A549 (cell line): ENCODE measurements at regions not wholly inside any gene's neighbourhood (a gene's known extent, or its start where the extent isn't known, plus 50 kb on each side); places are given as distances from the start of the nearest gene placed in this dataset.

Source experiments
- ATAC-seq, 2 experiments: fragments of 200-7000 bp in 1 of 2; fragments of >200 bp in 1 of 2; cut with Nextera tagmentation in 1 of 2; cut with Tn5 transposase in 1 of 2; 3 replicates each; pipeline versions ENCODE4 v1.8.0 to v1.9.1; 2018 to 2020; ENCODE audit warnings: mild to moderate bottlenecking in 1 of 2, moderate library complexity in 1 of 2
- CTCF ChIA-PET: fragments of 300-600 bp; sonication (Branson Sonifier 250); formaldehyde crosslinking; extraction: SDS; loops from one replicate; lab custom pipeline; 2021; ENCODE audit warnings: antibody characterized with exemption, inconsistent platforms; lab: Yijun Ruan, JAX
- POLR2A ChIA-PET: fragments of 350-600 bp; formaldehyde crosslinking; extraction: SDS; loops from one replicate; lab custom pipeline; 2021; ENCODE audit warnings: antibody characterized with exemption, inconsistent platforms; lab: Yijun Ruan, JAX
- DNase-seq, 2 experiments: peaks; one replicate each; pipeline versions ENCODE4 v3.0.0 to v3.0.0-alpha.2; 2011 to 2016; ENCODE audit warnings: low read depth in 1 of 2, low spot score in 1 of 2
- FAIRE-seq: peaks from 2 replicates; lab custom pipeline; 2011; peaks lifted over from hg19 to GRCh38; lab: Jason Lieb, UNC
- H3K27ac ChIP-seq, 2 experiments: fragments of >200 bp; sonication (Bioruptor Twin); formaldehyde crosslinking; 3 replicates each; pipeline ENCODE4 v1.5.1; 2016 to 2017
- H3K4me1 ChIP-seq: fragments of >200 bp; sonication (Bioruptor Twin); formaldehyde crosslinking; 3 replicates; pipeline ENCODE4 v1.6.1; 2016
- H3K4me2 ChIP-seq: fragments of >200 bp; sonication (Bioruptor Twin); formaldehyde crosslinking; 3 replicates; pipeline ENCODE4 v1.6.1; 2016
- H3K4me3 ChIP-seq: fragments of >200 bp; sonication (Bioruptor Twin); formaldehyde crosslinking; 3 replicates; pipeline ENCODE4 v1.5.1; 2016
- H3K9me3 ChIP-seq: fragments of >200 bp; sonication (Bioruptor Twin); formaldehyde crosslinking; 3 replicates; pipeline ENCODE4 v1.6.1; 2016
- BHLHE40 ChIP-seq: IDR thresholded peaks from 2 replicates; pipeline ENCODE4 v1.6.1; 2012; ENCODE audit warnings: low read depth, low read length, inconsistent platforms
- CBX8 ChIP-seq: fragments of 200-600 bp; sonication (generic); IDR thresholded peaks from 2 replicates; pipeline ENCODE4 v1.6.1; 2016
- CHD4 ChIP-seq: fragments of 200-600 bp; sonication (generic); IDR thresholded peaks from 2 replicates; pipeline ENCODE4 v1.6.1; 2016; ENCODE audit warnings: antibody characterized with exemption, mild to moderate bottlenecking, borderline replicate concordance
- EHF ChIP-seq: fragments of 250-450 bp; sonication (Bioruptor Pico); IDR thresholded peaks from 2 replicates; pipeline ENCODE4 v1.5.0; 2020; ENCODE audit warnings: mild to moderate bottlenecking
- ELK1 ChIP-seq: fragments of 150-350 bp; IDR thresholded peaks from 2 replicates; pipeline ENCODE4 v1.6.1; 2014; ENCODE audit warnings: low read depth, mild to moderate bottlenecking, low read length
- EP300 ChIP-seq, 2 experiments: fragments of >200 bp; sonication (Bioruptor Twin); formaldehyde crosslinking; IDR thresholded peaks; 2 replicates in 1 of 2; 3 replicates in 1 of 2; pipeline ENCODE4 v1.6.1; 2016 to 2017
- ESRRA ChIP-seq: fragments of 150-350 bp; IDR thresholded peaks from 2 replicates; pipeline ENCODE4 v1.6.1; 2014; ENCODE audit warnings: mild to moderate bottlenecking, low read length, borderline replicate concordance
- FOSL2 ChIP-seq, 2 experiments: fragments of 450-650 bp in 1 of 2; fragments of >200 bp in 1 of 2; sonication (Bioruptor Twin) in 1 of 2; formaldehyde crosslinking; IDR thresholded peaks; 2 replicates each; pipeline versions ENCODE4 v1.5.0 to v1.6.1; 2016 to 2020; ENCODE audit warnings: mild to moderate bottlenecking in 1 of 2, moderate library complexity in 1 of 2
- HDAC2 ChIP-seq: fragments of 200-600 bp; sonication (generic); IDR thresholded peaks from 2 replicates; pipeline ENCODE4 v1.6.1; 2016
- JUN ChIP-seq, 2 experiments: fragments of >200 bp; sonication (Bioruptor Twin); formaldehyde crosslinking; IDR thresholded peaks; 2 replicates in 1 of 2; 3 replicates in 1 of 2; pipeline ENCODE4 v1.6.1; 2016 to 2017
- JUNB ChIP-seq: fragments of >200 bp; sonication (Bioruptor Twin); formaldehyde crosslinking; IDR thresholded peaks from 2 replicates; pipeline ENCODE4 v1.6.1; 2016
- MYC ChIP-seq: IDR thresholded peaks from 2 replicates; pipeline ENCODE4 v1.6.1; 2012; ENCODE audit warnings: mild to moderate bottlenecking, inconsistent platforms, low read length, improper control_type of control experiment, borderline replicate concordance
- NFE2L2 ChIP-seq: fragments of 150-350 bp; conservative IDR thresholded peaks from 2 replicates; pipeline ENCODE4 v1.6.1; 2014; ENCODE audit warnings: low read length
- NR3C1 ChIP-seq: fragments of >200 bp; sonication (Bioruptor Twin); formaldehyde crosslinking; IDR thresholded peaks from 3 replicates; pipeline ENCODE4 v1.6.1; 2017
- PHF8 ChIP-seq: fragments of 200-600 bp; sonication (generic); IDR thresholded peaks from 2 replicates; pipeline ENCODE4 v1.6.1; 2016; ENCODE audit warnings: low read depth, mild to moderate bottlenecking, antibody characterized with exemption, moderate library complexity, borderline replicate concordance
- POLR2AphosphoS2 ChIP-seq: conservative IDR thresholded peaks from 2 replicates; pipeline ENCODE4 v1.6.1; 2012; ENCODE audit warnings: low read length, improper control_type of control experiment, inconsistent platforms
- RAD21 ChIP-seq, 2 experiments: fragments of >200 bp in 1 of 2; sonication (Bioruptor Twin) in 1 of 2; formaldehyde crosslinking in 1 of 2; IDR thresholded peaks in 1 of 2; conservative IDR thresholded peaks in 1 of 2; 2 replicates in 1 of 2; 3 replicates in 1 of 2; pipeline ENCODE4 v1.6.1; 2012 to 2018; ENCODE audit warnings: inconsistent platforms in 1 of 2
- REST ChIP-seq: fragments of 200-600 bp; sonication (generic); IDR thresholded peaks from 2 replicates; pipeline ENCODE4 v1.6.1; 2016; ENCODE audit warnings: antibody characterized with exemption, mild to moderate bottlenecking, moderate library complexity
- SMC3 ChIP-seq: fragments of >200 bp; sonication (Bioruptor Twin); formaldehyde crosslinking; IDR thresholded peaks from 3 replicates; pipeline ENCODE4 v1.6.1; 2018; ENCODE audit warnings: inconsistent platforms
- SREBF2 ChIP-seq: fragments of 450-650 bp; IDR thresholded peaks from 2 replicates; pipeline ENCODE4 v1.6.1; 2014; ENCODE audit warnings: mild to moderate bottlenecking, moderate library complexity
- TFCP2L1 ChIP-seq: fragments of 250-450 bp; sonication (Bioruptor Pico); IDR thresholded peaks from 2 replicates; pipeline ENCODE4 v1.5.0; 2021; ENCODE audit warnings: mild to moderate bottlenecking
- TP53 ChIP-seq: fragments of 250-450 bp; sonication (Bioruptor Pico); IDR thresholded peaks from 2 replicates; pipeline ENCODE4 v1.5.0; 2021; ENCODE audit warnings: mild to moderate bottlenecking, moderate library complexity
- ZC3H11A ChIP-seq: fragments of 450-650 bp; IDR thresholded peaks from 2 replicates; pipeline ENCODE4 v1.6.1; 2014; ENCODE audit warnings: antibody characterized with exemption, mild to moderate bottlenecking
- ZFP36 ChIP-seq: fragments of 450-650 bp; IDR thresholded peaks from 2 replicates; pipeline ENCODE4 v1.6.1; 2014; ENCODE audit warnings: borderline replicate concordance; ENCODE audit not compliant: partially characterized antibody
- WGBS: methylation state at CpG from one replicate; pipeline ENCODE4 v1.1.6; 2017; ENCODE audit errors: missing lambda C conversion rate; 5-methylcytosine and 5-hydroxymethylcytosine counted together
- TF ChIP-seq, protein P1 (sequence below): IDR thresholded peaks from 2 replicates; pipeline ENCODE4 v1.6.1; 2012
- TF ChIP-seq, protein P2 (sequence below): fragments of 250-450 bp; sonication (Bioruptor Pico); IDR thresholded peaks from 2 replicates; pipeline ENCODE4 v1.5.0; 2020; ENCODE audit warnings: low read depth, mild to moderate bottlenecking, moderate library complexity

DNA sequence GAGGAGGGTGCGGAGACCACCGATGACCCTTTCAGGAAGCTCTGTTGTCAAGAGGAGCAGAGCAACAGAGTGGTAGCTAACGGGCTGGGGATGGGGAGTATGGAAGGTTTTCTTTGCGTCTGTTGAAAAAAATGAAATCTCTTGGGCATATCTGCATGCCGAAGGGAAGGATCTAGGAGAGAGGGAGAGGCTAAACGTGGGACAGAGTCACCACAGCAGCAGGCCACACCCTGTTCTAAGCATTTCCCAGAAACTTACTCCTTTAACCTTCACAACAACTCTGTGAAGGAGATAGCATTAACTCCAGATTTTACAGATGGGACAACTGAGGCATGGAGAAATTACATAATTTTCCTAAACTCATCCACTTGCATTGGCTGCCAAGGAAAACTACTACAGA, 71.8 kb upstream of the EXOC1L start:
- CTCF ChIA-PET, result no interaction called here
- POLR2A ChIA-PET, result no interaction called here
- FAIRE-seq, result no peak
- no peak for DNase-seq
- Histone ChIP-seq H3K4me2 (no peak overlapping the region), H3K4me1 (no peaks in the 10 kb centered on the region), H3K4me3 (no peak overlapping the region), H3K9me3 (no peaks in the 10 kb centered on the region), H3K27ac (no peak overlapping the region)
- TF ChIP-seq ZC3H11A, result no peak
- no peak for TF ChIP-seq NR3C1
- TF ChIP-seq, protein P1, sequence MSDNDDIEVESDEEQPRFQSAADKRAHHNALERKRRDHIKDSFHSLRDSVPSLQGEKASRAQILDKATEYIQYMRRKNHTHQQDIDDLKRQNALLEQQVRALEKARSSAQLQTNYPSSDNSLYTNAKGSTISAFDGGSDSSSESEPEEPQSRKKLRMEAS, result no peak
- no peak for TF ChIP-seq MYC
- TF ChIP-seq ESRRA, result no peak
- no peak for TF ChIP-seq TFCP2L1
- no peak for TF ChIP-seq POLR2AphosphoS2
- no peak for TF ChIP-seq ZFP36
- TF ChIP-seq NFE2L2, result no peak
- no peak for TF ChIP-seq RAD21 (conservative IDR thresholded peaks at IDR 0.05 in 1 of 2, IDR thresholded peaks at IDR 0.05 in 1 of 2)
- TF ChIP-seq SMC3, result no peak
- TF ChIP-seq EHF (CRISPR knock-in tag), result no peak
- no peak for TF ChIP-seq EP300 (IDR thresholded peaks at IDR 0.05)
- TF ChIP-seq JUN (IDR thresholded peaks at IDR 0.05), result no peak
- no peak for TF ChIP-seq FOSL2 (IDR thresholded peaks at IDR 0.05)
- no peak for TF ChIP-seq FOSL2 (CRISPR knock-in tag; IDR thresholded peaks at IDR 0.05)
- WGBS, result 50% methylated on average over 6 of the region's 6 CpGs
- no peak for ATAC-seq

DNA sequence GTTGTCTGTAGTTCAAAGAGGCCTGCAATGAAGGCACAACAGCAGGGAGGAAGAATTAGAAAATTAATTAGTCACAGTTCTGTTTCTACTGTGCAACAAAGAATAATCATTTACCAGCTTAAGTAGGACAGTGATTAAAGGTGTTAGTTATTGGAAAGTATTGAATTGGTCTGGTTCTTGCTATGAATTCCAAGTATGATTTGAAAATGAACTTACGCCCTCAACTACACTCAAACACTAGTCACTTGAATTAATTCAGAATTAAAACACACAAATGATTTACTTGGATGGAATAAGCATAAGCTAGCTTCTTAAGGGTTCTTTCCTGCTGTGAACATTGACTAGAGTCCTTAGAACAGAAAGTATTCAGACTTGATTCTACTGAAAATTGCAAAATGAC, 69.9 kb upstream of the EXOC1L start:
- H3K4me3 ChIP-seq, result no peak overlapping the region
- CTCF ChIA-PET, result no interaction called here
- TF ChIP-seq MYC (no peak), SREBF2 (no peak), ELK1 (no peak), TP53 (no peak), PHF8 (no peak), CBX8 (no peak), HDAC2 (no peak), JUNB (no peak), BHLHE40 (no peak), REST (no peak), ZC3H11A (no peak), CHD4 (no peak)
- TF ChIP-seq, protein P2, sequence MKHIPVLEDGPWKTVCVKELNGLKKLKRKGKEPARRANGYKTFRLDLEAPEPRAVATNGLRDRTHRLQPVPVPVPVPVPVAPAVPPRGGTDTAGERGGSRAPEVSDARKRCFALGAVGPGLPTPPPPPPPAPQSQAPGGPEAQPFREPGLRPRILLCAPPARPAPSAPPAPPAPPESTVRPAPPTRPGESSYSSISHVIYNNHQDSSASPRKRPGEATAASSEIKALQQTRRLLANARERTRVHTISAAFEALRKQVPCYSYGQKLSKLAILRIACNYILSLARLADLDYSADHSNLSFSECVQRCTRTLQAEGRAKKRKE (CRISPR knock-in tag), result no peak
- TF ChIP-seq, all 56 proteins: peak for 0
- DNase-seq (no peak), FAIRE-seq (no peak), ATAC-seq (no peak)
- no peak overlapping the region for H3K4me2 ChIP-seq
- no peak overlapping the region for H3K27ac ChIP-seq
- POLR2A ChIA-PET, result no interaction called here
- no peaks in the 10 kb centered on the region for H3K9me3 ChIP-seq
- H3K4me1 ChIP-seq, result no peaks in the 10 kb centered on the region
- WGBS, result 85% methylated on average over 1 of the region's 1 CpG
